Loucy (cell line): ENCODE measurements at regions not wholly inside any gene's neighbourhood (a gene's known extent, or its start where the extent isn't known, plus 50 kb on each side); places are given as distances from the start of the nearest gene placed in this dataset.

Experiments used
- EZH2phosphoT487 ChIP-seq: fragments of 200-600 bp; IDR thresholded peaks from 2 replicates; pipeline ENCODE4 v1.6.1; 2018; ENCODE audit warnings: antibody characterized with exemption, mild to moderate bottlenecking, moderate library complexity, borderline replicate concordance
- TF ChIP-seq, protein P1 (sequence below): fragments of 200-600 bp; sonication (generic); conservative IDR thresholded peaks from 2 replicates; pipeline ENCODE4 v1.5.1; 2014; ENCODE audit warnings: mild to moderate bottlenecking, antibody characterized with exemption, low read length

DNA sequence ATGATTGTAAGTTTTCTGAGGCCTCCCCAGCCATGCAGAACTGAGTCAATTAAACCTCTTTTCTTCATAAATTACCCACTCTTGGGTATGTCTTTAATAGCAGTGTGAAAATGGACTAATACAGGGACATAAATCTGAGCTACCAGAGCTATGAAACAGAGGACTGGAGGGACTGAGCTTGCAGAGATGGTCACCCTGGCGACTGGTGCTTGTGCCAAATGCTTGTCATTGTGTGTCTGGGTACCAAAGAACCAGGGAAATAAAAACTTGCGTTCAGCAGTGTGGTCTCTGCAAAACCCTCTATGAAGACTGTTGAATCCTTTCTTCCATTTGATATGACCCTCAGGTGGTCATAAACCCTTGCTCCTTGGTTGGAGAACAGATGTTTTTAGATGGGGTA is 105.1 kb upstream of the PRL start:
- TF ChIP-seq, protein P1, sequence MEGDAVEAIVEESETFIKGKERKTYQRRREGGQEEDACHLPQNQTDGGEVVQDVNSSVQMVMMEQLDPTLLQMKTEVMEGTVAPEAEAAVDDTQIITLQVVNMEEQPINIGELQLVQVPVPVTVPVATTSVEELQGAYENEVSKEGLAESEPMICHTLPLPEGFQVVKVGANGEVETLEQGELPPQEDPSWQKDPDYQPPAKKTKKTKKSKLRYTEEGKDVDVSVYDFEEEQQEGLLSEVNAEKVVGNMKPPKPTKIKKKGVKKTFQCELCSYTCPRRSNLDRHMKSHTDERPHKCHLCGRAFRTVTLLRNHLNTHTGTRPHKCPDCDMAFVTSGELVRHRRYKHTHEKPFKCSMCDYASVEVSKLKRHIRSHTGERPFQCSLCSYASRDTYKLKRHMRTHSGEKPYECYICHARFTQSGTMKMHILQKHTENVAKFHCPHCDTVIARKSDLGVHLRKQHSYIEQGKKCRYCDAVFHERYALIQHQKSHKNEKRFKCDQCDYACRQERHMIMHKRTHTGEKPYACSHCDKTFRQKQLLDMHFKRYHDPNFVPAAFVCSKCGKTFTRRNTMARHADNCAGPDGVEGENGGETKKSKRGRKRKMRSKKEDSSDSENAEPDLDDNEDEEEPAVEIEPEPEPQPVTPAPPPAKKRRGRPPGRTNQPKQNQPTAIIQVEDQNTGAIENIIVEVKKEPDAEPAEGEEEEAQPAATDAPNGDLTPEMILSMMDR = no peak
- no peak for TF ChIP-seq EZH2phosphoT487
